Esophagus squamous epithelium (tissue), 4 donors: ENCODE measurements at regions not wholly inside any gene's neighbourhood (a gene's known extent, or its start where the extent isn't known, plus 50 kb on each side); places are given as distances from the start of the nearest gene placed in this dataset.

Experiments
- POLR2A ChIP-seq, 4 donors: fragments of 450-650 bp; IDR thresholded peaks; one replicate each; pipeline ENCODE4 v1.6.1; 2017; ENCODE audit warnings: antibody characterized with exemption in 4 of 4, mild to moderate bottlenecking in 4 of 4, moderate library complexity in 3 of 4
- TF ChIP-seq, protein P1 (sequence below), 6 experiments: fragments of 450-650 bp in 4 of 6; fragments of 200-600 bp in 2 of 6; sonication (generic) in 2 of 6; IDR thresholded peaks; one replicate each; pipeline ENCODE4 v1.5.1; 2016 to 2019; ENCODE audit warnings: antibody characterized with exemption in 6 of 6, mild to moderate bottlenecking in 4 of 6, moderate library complexity in 4 of 6

DNA sequence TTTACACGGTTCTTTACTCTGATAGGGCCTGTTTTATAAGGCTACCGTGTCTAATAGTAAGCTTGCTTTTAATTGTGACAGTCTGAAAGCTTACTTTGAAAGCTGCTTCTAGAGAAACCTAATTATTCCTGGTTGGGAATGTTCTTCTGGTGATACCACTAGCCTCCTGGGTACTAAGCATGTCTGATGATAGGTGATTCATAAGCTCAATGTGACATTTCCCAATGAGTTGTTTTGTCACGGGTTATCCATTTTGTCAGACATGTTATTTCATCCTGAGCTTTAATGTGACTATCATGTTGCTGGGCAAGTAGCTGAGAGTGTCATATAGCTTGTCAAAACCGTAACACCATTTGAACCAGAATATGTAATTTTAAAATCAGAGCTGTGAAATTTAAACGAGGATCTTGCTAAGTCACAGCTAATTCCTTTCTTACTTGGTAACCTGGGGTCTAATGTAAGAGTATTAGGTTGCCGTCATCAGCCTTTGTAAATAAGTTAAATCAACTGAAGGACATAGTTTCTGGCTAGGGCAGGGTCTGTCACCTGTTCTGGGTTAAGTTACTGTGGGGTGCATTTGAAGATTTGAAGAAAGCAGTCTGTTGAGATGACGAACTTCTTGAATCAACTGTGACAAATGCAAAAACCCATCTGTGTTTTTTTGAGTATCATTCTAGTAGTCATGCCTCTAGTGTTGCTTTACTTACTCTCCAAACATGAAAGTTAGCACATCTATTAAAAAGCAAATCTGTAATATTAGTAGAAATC lies 529.2 kb downstream of the USP25 start:
- TF ChIP-seq, protein P1, sequence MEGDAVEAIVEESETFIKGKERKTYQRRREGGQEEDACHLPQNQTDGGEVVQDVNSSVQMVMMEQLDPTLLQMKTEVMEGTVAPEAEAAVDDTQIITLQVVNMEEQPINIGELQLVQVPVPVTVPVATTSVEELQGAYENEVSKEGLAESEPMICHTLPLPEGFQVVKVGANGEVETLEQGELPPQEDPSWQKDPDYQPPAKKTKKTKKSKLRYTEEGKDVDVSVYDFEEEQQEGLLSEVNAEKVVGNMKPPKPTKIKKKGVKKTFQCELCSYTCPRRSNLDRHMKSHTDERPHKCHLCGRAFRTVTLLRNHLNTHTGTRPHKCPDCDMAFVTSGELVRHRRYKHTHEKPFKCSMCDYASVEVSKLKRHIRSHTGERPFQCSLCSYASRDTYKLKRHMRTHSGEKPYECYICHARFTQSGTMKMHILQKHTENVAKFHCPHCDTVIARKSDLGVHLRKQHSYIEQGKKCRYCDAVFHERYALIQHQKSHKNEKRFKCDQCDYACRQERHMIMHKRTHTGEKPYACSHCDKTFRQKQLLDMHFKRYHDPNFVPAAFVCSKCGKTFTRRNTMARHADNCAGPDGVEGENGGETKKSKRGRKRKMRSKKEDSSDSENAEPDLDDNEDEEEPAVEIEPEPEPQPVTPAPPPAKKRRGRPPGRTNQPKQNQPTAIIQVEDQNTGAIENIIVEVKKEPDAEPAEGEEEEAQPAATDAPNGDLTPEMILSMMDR (IDR thresholded peaks at IDR 0.05): no peak
- TF ChIP-seq POLR2A (IDR thresholded peaks at IDR 0.05): no peak
